OCI-LY7 (cell line): ENCODE measurements at regions not wholly inside any gene's neighbourhood (a gene's known extent, or its start where the extent isn't known, plus 50 kb on each side); places are given as distances from the start of the nearest gene placed in this dataset.

Experiments
- EZH2phosphoT487 ChIP-seq: fragments of 200-600 bp; sonication (generic); IDR thresholded peaks from 2 replicates; pipeline ENCODE4 v1.6.1; 2018; ENCODE audit warnings: low read depth, borderline replicate concordance, mild to moderate bottlenecking, mixed run types, antibody characterized with exemption, low read length, moderate library complexity, mixed read lengths
- TF ChIP-seq, protein P1 (sequence below): fragments of 200-600 bp; sonication (generic); conservative IDR thresholded peaks from 2 replicates; pipeline ENCODE4 v1.5.1; 2014; ENCODE audit warnings: mild to moderate bottlenecking, antibody characterized with exemption, low read length, moderate library complexity, mixed read lengths

DNA sequence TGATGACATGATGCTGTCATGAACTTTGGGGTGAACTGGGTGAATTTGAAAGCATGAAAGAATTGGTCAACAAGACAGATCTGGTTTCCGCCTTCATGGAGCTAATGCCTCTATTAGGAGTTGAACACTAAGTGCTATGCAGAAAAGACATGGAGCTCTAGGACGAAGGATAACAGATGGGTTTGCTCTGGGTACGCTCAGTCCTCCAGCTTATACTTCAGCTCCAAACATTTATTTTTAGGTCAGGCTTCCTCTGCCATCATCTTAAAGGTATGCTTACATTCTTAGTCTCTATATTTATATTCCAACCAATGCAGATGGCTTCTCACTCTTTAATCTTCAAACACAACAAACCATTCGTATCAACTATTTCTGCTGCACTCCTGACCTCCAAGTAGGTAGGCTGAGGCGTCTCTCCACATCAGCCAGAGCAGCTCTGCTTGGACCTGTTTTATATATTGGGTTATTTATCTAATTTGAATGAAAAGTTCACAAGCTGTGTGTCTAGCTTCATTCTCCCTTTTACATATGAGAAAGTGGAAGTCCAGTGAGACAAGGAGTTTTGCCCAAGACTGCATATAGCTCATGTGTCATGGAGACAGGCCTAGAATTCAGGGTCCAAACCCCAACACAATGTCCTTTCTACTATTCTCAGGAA lies 226.3 kb downstream of the SPTSSA start:
- TF ChIP-seq, protein P1, sequence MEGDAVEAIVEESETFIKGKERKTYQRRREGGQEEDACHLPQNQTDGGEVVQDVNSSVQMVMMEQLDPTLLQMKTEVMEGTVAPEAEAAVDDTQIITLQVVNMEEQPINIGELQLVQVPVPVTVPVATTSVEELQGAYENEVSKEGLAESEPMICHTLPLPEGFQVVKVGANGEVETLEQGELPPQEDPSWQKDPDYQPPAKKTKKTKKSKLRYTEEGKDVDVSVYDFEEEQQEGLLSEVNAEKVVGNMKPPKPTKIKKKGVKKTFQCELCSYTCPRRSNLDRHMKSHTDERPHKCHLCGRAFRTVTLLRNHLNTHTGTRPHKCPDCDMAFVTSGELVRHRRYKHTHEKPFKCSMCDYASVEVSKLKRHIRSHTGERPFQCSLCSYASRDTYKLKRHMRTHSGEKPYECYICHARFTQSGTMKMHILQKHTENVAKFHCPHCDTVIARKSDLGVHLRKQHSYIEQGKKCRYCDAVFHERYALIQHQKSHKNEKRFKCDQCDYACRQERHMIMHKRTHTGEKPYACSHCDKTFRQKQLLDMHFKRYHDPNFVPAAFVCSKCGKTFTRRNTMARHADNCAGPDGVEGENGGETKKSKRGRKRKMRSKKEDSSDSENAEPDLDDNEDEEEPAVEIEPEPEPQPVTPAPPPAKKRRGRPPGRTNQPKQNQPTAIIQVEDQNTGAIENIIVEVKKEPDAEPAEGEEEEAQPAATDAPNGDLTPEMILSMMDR: no peak
- no peak for TF ChIP-seq EZH2phosphoT487
